Caco-2 (cell line): ENCODE measurements at regions not wholly inside any gene's neighbourhood (a gene's known extent, or its start where the extent isn't known, plus 50 kb on each side); places are given as distances from the start of the nearest gene placed in this dataset.
A peak's percentile ranks its signal among the peaks of the same experiment; 100 is the strongest.

Experiments
- BruUV-seq: library from RNA; stranded (reverse); fragments of 400-500 nt; replicated peaks from 2 replicates; lab custom pipeline; 2021; lab: Mats Ljungman, UMichigan
- CTCF ChIA-PET: fragments of 300-600 bp; sonication (Branson Sonifier 250); formaldehyde crosslinking; loops from one replicate; lab custom pipeline; 2022; ENCODE audit warnings: antibody characterized with exemption; lab: Charles Lee
- POLR2A ChIA-PET: fragments of 300-600 bp; sonication (Branson Sonifier 250); formaldehyde crosslinking; loops from one replicate; lab custom pipeline; 2022; ENCODE audit warnings: antibody characterized with exemption; lab: Charles Lee
- DNase-seq, 2 experiments: peaks; one replicate each; pipeline versions ENCODE4 v3.0.0 to v3.0.0-alpha.2; 2020 to 2022
- H3K27me3 ChIP-seq: replicated peaks from 2 replicates; pipeline ENCODE4 v1.6.0; 2011; ENCODE audit warnings: low read length; ENCODE audit not compliant: control insufficient read depth, insufficient read depth
- H3K36me3 ChIP-seq: 2 replicates; pipeline ENCODE4 v1.5.1; 2011; ENCODE audit warnings: low read length; ENCODE audit not compliant: control insufficient read depth, insufficient read depth
- H3K4me1 ChIP-seq: fragments of 250-450 bp; sonication (Bioruptor Pico); 2 replicates; pipeline ENCODE4 v1.5.1; 2020; ENCODE audit warnings: mild to moderate bottlenecking
- H3K4me3 ChIP-seq: 2 replicates; pipeline ENCODE4 v1.5.1; 2011; ENCODE audit warnings: low read depth, mild to moderate bottlenecking, control low read depth, low read length
- H3K9me3 ChIP-seq: fragments of 250-450 bp; sonication (Bioruptor Pico); 2 replicates; pipeline ENCODE4 v1.5.1; 2020; ENCODE audit warnings: mild to moderate bottlenecking, moderate library complexity
- H3K27ac Mint-ChIP-seq: one replicate; pipeline ENCODE4 v1.8.0; 2022; ENCODE audit warnings: mixed read lengths; ENCODE audit not compliant: unreplicated experiment
- H3K27me3 Mint-ChIP-seq: one replicate; pipeline ENCODE4 v1.8.0; 2022; ENCODE audit warnings: mixed read lengths; ENCODE audit not compliant: insufficient read depth, unreplicated experiment
- H3K36me3 Mint-ChIP-seq: one replicate; pipeline ENCODE4 v1.8.0; 2022; ENCODE audit warnings: mild to moderate bottlenecking, mixed read lengths; ENCODE audit not compliant: insufficient read depth, unreplicated experiment
- H3K4me1 Mint-ChIP-seq: one replicate; pipeline ENCODE4 v1.8.0; 2022; ENCODE audit warnings: low read depth, mixed read lengths; ENCODE audit not compliant: unreplicated experiment
- H3K4me3 Mint-ChIP-seq: one replicate; pipeline ENCODE4 v1.8.0; 2022; ENCODE audit warnings: mild to moderate bottlenecking, moderate library complexity, mixed read lengths; ENCODE audit not compliant: unreplicated experiment
- H3K9me3 Mint-ChIP-seq: one replicate; pipeline ENCODE4 v1.8.0; 2022; ENCODE audit warnings: mixed read lengths; ENCODE audit not compliant: unreplicated experiment
- intact Hi-C: fragments of 100-400 bp; cut with micrococcal nuclease; formaldehyde crosslinking; loops from one replicate; pipeline ENCODE4 v1.10.0; 2022; ENCODE audit not compliant: unreplicated experiment
- TF ChIP-seq, protein P1 (sequence below), 2 experiments: fragments of 200-600 bp in 1 of 2; IDR thresholded peaks; 1 replicate in 1 of 2; 2 replicates in 1 of 2; pipeline versions ENCODE4 v1.5.1 to v1.8.0; 2011 to 2022; ENCODE audit warnings: antibody characterized with exemption in 1 of 2, control low read depth in 1 of 2, inconsistent platforms in 1 of 2, low read depth in 1 of 2, low read length in 1 of 2, mild to moderate bottlenecking in 1 of 2, moderate library complexity in 1 of 2; ENCODE audit not compliant: insufficient read depth in 1 of 2, severe bottlenecking in 1 of 2, unreplicated experiment in 1 of 2

DNA sequence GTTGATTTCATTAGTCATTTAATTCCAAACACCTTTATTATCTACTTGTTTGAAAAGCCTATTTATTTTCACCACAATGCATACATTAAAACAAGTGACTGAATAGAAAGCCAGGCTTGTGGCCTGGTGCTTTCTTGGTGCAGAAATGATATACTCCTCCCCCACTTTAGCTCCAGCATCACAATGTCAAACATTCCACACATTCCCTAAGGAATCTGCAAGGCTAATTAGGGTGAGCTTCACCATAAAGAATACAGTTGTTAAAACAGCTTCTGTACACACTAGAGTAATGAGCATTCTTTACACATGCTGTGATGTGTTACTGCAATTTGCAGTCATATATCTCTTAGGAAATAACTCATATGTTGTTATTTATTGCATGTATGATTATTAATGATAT, 705.7 kb downstream of the CETN3 start:
- ChIA-PET CTCF (no interaction called here), POLR2A (no interaction called here)
- Histone ChIP-seq H3K27me3 (no peaks in the 10 kb centered on the region), H3K36me3 (no peaks in the 10 kb centered on the region), H3K4me1 (peaks cover 10% of the 10 kb centered on the region), H3K9me3 (no peaks in the 10 kb centered on the region), H3K4me3 (no peak overlapping the region)
- peak; percentile 39 to 41 for DNase-seq
- Mint-ChIP-seq H3K36me3 (no peaks in the 10 kb centered on the region), H3K4me1 (peaks cover 8% of the 10 kb centered on the region), H3K4me3 (no peak overlapping the region), H3K9me3 (no peaks in the 10 kb centered on the region), H3K27me3 (peaks cover 1% of the 10 kb centered on the region), H3K27ac (no peak overlapping the region)
- no TSS peak for BruUV-seq
- intact Hi-C loops: loop anchor here (5.0 kb wide), 1 partner anchor 353 kb away; no protein-coding TSS in a partner anchor
- TF ChIP-seq, protein P1, sequence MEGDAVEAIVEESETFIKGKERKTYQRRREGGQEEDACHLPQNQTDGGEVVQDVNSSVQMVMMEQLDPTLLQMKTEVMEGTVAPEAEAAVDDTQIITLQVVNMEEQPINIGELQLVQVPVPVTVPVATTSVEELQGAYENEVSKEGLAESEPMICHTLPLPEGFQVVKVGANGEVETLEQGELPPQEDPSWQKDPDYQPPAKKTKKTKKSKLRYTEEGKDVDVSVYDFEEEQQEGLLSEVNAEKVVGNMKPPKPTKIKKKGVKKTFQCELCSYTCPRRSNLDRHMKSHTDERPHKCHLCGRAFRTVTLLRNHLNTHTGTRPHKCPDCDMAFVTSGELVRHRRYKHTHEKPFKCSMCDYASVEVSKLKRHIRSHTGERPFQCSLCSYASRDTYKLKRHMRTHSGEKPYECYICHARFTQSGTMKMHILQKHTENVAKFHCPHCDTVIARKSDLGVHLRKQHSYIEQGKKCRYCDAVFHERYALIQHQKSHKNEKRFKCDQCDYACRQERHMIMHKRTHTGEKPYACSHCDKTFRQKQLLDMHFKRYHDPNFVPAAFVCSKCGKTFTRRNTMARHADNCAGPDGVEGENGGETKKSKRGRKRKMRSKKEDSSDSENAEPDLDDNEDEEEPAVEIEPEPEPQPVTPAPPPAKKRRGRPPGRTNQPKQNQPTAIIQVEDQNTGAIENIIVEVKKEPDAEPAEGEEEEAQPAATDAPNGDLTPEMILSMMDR (IDR thresholded peaks at IDR 0.05; ENCODE audit: insufficient read depth in 1 of 2, low read depth in 1 of 2, low read length in 1 of 2, severe bottlenecking in 1 of 2, unreplicated experiment in 1 of 2): no peak

DNA sequence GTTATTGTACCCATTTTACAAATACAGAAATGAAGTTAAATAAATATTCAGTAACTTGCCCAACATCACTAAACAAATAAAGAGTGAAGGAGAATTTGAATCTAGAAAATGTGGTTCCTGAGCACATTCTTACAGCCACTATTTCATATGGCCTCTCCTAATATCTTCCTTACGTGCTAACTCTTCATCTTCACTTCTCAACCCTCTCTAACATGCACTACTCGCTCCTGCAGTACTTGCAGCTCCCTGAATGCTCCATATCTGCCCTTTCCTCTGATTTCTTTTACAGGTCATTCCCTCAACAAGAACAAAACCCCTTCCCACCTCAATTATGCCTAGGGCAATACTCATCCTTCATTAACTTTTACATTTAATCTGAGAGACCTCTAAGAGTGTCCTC, 711.5 kb downstream of the CETN3 start:
- Histone ChIP-seq H3K4me3 (no peak overlapping the region), H3K36me3 (no peaks in the 10 kb centered on the region), H3K27me3 (no peaks in the 10 kb centered on the region), H3K9me3 (no peaks in the 10 kb centered on the region), H3K4me1 (no peaks in the 10 kb centered on the region)
- H3K4me3 Mint-ChIP-seq: no peak overlapping the region
- intact Hi-C loops: no loop called here
- CTCF ChIA-PET: no interaction called here
- TF ChIP-seq, protein P1 (IDR thresholded peaks at IDR 0.05; ENCODE audit: insufficient read depth in 1 of 2, low read depth in 1 of 2, low read length in 1 of 2, severe bottlenecking in 1 of 2, unreplicated experiment in 1 of 2): no peak
- no peaks in the 10 kb centered on the region for H3K27me3 Mint-ChIP-seq
- no peaks in the 10 kb centered on the region for H3K36me3 Mint-ChIP-seq
- no peaks in the 10 kb centered on the region for H3K9me3 Mint-ChIP-seq
- BruUV-seq: no TSS peak
- POLR2A ChIA-PET: no interaction called here
- H3K27ac Mint-ChIP-seq: no peak overlapping the region
- H3K4me1 Mint-ChIP-seq: peaks cover 7% of the 10 kb centered on the region
- no peak for DNase-seq

DNA sequence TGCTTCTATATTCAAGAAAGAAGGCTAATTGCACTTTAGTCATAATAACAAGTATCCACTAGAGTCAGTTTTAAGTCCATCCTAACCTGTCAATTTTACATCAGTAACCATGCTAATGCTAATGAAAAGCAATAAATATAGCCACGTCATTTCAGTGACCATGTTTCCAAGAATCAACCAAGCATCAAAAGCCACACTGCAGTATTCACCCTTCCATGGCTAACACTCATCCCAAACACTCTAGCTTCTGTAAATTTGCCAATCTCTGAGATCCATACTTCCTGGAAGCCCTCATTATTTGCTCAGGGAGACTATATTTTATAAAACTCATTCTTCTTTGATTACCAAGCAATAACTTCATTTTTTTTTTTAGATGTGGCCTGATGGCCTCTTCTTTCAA, 712.0 kb downstream of the CETN3 start:
- H3K27ac Mint-ChIP-seq: no peak overlapping the region
- POLR2A ChIA-PET: no interaction called here
- Histone ChIP-seq H3K27me3 (no peaks in the 10 kb centered on the region), H3K4me3 (no peak overlapping the region), H3K9me3 (no peaks in the 10 kb centered on the region), H3K4me1 (no peaks in the 10 kb centered on the region), H3K36me3 (no peaks in the 10 kb centered on the region)
- no peaks in the 10 kb centered on the region for H3K9me3 Mint-ChIP-seq
- BruUV-seq: no TSS peak
- H3K27me3 Mint-ChIP-seq: no peaks in the 10 kb centered on the region
- DNase-seq: no peak
- TF ChIP-seq, protein P1 (IDR thresholded peaks at IDR 0.05; ENCODE audit: insufficient read depth in 1 of 2, low read depth in 1 of 2, low read length in 1 of 2, severe bottlenecking in 1 of 2, unreplicated experiment in 1 of 2): no peak
- CTCF ChIA-PET: no interaction called here
- H3K4me3 Mint-ChIP-seq: no peak overlapping the region
- intact Hi-C loops: no loop called here
- no peaks in the 10 kb centered on the region for H3K36me3 Mint-ChIP-seq
- peaks cover 7% of the 10 kb centered on the region for H3K4me1 Mint-ChIP-seq
